Lung (tissue), 11 donors: ENCODE measurements at regions not wholly inside any gene's neighbourhood (a gene's known extent, or its start where the extent isn't known, plus 50 kb on each side); places are given as distances from the start of the nearest gene placed in this dataset.

Experiments used
- ATAC-seq: fragments of 200-7000 bp; cut with Tn5 transposase; one replicate; pipeline ENCODE4 v1.9.1; 2020; ENCODE audit warnings: moderate number of reproducible peaks; ENCODE audit not compliant: insufficient read depth, low FRiP score
- DNase-seq, 3 donors: peaks; one replicate each; pipeline ENCODE4 v3.0.0-alpha.2; 2013 to 2017
- H3K27ac ChIP-seq, 2 donors: one replicate each; pipeline ENCODE4 v1.5.1; 2013; ENCODE audit warnings: mild to moderate bottlenecking in 2 of 2, moderate library complexity in 2 of 2, control low read depth in 1 of 2, inconsistent platforms in 1 of 2, low read depth in 1 of 2, low read length in 1 of 2
- H3K27me3 ChIP-seq, 3 donors: one replicate each; pipeline ENCODE4 v1.5.1; 2013; ENCODE audit warnings: low read length in 2 of 3; ENCODE audit not compliant: control insufficient read depth in 3 of 3, insufficient read depth in 3 of 3
- H3K36me3 ChIP-seq, 4 donors: one replicate each; pipeline ENCODE4 v1.5.1; 2013; ENCODE audit warnings: low read length in 4 of 4, mild to moderate bottlenecking in 1 of 4, moderate library complexity in 1 of 4; ENCODE audit not compliant: control insufficient read depth in 4 of 4, insufficient read depth in 4 of 4
- H3K4me1 ChIP-seq, 5 donors: one replicate each; pipeline ENCODE4 v1.5.1; 2013; ENCODE audit warnings: low read length in 5 of 5, mild to moderate bottlenecking in 2 of 5, moderate library complexity in 1 of 5; ENCODE audit not compliant: control insufficient read depth in 5 of 5, insufficient read depth in 5 of 5
- H3K4me3 ChIP-seq: one replicate; pipeline ENCODE4 v1.5.1; 2013; ENCODE audit warnings: mild to moderate bottlenecking, control low read depth, moderate library complexity
- H3K9ac ChIP-seq, 2 donors: one replicate each; pipeline ENCODE4 v1.5.1; 2013; ENCODE audit warnings: low read length in 2 of 2, control low read depth in 1 of 2; ENCODE audit not compliant: insufficient read depth in 1 of 2
- H3K9me3 ChIP-seq, 4 donors: one replicate each; pipeline ENCODE4 v1.5.1; 2013; ENCODE audit warnings: low read length in 3 of 4, mild to moderate bottlenecking in 1 of 4, moderate library complexity in 1 of 4; ENCODE audit not compliant: control insufficient read depth in 4 of 4, insufficient read depth in 3 of 4
- WGBS, 2 donors: extraction: QIAGEN DNeasy Blood & Tissue Kit; methylation state at CpG; one replicate each; pipeline ENCODE4 v1.1.7; 2013; 5-methylcytosine and 5-hydroxymethylcytosine counted together
- TF ChIP-seq, protein P1 (sequence below): IDR thresholded peaks from 2 replicates; pipeline ENCODE4 v1.5.1; 2012; ENCODE audit warnings: mild to moderate bottlenecking; ENCODE audit errors: control extremely low read depth, extremely low read depth
- donor health status: control.
- donor health status: control.
- donor health status: Bipolar disorder and iron deficiency.
- donor health status: healthy.
- donor health status: DM: yes; HTN: yes; CAD: no.

DNA sequence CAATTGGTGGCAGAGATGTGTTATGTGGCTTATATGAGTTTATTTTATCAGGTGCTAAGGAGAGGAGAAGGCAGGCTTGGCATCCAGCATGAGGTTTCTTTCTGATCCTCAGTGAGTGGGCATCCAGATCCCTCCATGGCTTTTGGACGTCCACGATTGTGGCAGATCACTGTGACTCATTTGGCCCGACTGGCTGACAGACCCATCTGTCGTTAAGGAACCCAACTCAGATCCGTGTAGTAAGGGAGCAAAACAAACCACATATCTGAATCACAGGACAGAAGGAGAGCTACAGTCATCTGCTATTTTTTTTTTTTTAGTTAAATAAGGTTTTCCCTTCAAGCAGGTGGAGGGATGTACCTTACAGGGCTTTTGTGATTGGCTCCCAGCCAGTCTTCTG is 197.0 kb upstream of the KCNH8 start:
- DNase-seq = no peak
- no peak overlapping the region for H3K4me3 ChIP-seq
- TF ChIP-seq, protein P1, sequence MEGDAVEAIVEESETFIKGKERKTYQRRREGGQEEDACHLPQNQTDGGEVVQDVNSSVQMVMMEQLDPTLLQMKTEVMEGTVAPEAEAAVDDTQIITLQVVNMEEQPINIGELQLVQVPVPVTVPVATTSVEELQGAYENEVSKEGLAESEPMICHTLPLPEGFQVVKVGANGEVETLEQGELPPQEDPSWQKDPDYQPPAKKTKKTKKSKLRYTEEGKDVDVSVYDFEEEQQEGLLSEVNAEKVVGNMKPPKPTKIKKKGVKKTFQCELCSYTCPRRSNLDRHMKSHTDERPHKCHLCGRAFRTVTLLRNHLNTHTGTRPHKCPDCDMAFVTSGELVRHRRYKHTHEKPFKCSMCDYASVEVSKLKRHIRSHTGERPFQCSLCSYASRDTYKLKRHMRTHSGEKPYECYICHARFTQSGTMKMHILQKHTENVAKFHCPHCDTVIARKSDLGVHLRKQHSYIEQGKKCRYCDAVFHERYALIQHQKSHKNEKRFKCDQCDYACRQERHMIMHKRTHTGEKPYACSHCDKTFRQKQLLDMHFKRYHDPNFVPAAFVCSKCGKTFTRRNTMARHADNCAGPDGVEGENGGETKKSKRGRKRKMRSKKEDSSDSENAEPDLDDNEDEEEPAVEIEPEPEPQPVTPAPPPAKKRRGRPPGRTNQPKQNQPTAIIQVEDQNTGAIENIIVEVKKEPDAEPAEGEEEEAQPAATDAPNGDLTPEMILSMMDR = no peak
- no peak for ATAC-seq
- H3K9me3 ChIP-seq = peaks cover 0 to 2% (median 0%) of the 10 kb centered on the region in 4 donors
- H3K4me1 ChIP-seq = no peaks in the 10 kb centered on the region
- 81 to 89% methylated on average over 5 of the region's 5 CpGs for WGBS, 2 donors
- no peak overlapping the region for H3K9ac ChIP-seq
- no peak overlapping the region for H3K27ac ChIP-seq
- no peaks in the 10 kb centered on the region for H3K36me3 ChIP-seq
- no peaks in the 10 kb centered on the region for H3K27me3 ChIP-seq

DNA sequence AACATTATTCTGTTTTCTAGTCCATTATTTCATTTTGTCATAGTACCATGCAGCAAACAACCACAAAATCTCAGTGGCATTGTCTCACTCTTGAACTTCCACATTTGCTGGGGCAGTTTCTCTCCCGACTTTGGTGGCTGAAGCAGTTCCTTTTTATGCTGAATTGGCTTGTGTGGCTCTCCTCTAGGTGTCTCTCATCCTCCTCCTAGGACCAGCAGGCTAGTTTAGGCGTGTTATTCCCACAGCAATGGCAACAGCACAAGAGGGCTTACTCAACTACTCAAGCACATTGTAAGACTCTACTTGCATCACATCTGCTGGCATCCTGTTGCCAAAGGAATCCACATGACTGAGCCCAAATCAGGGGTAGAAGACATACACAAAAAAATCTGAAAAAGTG is 201.8 kb upstream of the KCNH8 start:
- Histone ChIP-seq H3K4me3 (no peak overlapping the region), H3K9ac (no peak overlapping the region), H3K27ac (no peak overlapping the region), H3K4me1 (no peaks in the 10 kb centered on the region), H3K27me3 (no peaks in the 10 kb centered on the region), H3K9me3 (peaks cover 0 to 4% (median 0%) of the 10 kb centered on the region in 4 donors), H3K36me3 (no peaks in the 10 kb centered on the region)
- WGBS, 2 donors = 6 to 20% methylated on average over 2 of the region's 2 CpGs
- ATAC-seq (no peak), DNase-seq (no peak)
- TF ChIP-seq, protein P1 = no peak

DNA sequence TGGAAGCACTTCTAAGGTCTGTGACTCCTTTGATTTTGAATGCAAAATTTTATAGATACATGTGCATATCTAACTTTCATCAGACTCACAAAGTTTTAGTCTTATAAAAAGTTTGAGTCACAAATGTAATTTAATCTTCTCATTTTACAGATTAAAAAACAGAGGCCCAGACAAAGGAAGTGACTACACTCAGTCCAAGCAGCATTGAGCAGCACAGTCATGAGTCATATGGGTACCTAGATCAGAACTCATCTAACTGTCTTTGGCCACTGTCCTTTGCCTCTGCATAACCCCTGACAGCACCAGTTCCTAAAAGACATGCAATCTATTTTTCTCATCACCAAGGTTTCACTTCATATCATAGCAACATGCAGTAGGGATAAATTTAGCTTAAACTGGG is 210.7 kb upstream of the KCNH8 start:
- TF ChIP-seq, protein P1 = no peak
- Histone ChIP-seq H3K4me3 (no peak overlapping the region), H3K27me3 (no peaks in the 10 kb centered on the region), H3K27ac (no peak overlapping the region), H3K9ac (no peak overlapping the region), H3K9me3 (no peaks in the 10 kb centered on the region), H3K4me1 (no peaks in the 10 kb centered on the region), H3K36me3 (no peaks in the 10 kb centered on the region)
- DNase-seq (no peak), ATAC-seq (no peak)

DNA sequence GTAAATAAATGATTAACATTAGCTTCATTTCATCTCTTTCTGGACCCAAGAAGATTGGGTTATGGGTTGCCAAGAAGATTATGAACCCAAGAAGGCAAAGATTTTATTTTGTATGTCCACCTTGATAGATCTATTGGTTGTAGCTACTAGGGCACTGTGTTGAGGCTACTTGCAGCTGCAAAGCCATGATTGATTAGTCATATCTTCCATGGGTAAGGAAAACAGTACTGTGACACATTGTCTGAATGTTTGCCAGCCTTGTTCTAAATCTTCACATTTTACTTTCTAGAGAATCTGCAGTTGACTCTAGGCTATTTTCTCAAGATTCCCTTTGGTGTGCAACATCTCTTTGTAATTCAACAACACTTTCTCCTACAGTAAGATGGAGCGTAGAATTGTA is 229.2 kb upstream of the KCNH8 start:
- no peaks in the 10 kb centered on the region for H3K9me3 ChIP-seq
- no peaks in the 10 kb centered on the region for H3K4me1 ChIP-seq
- DNase-seq = no peak
- 82 to 83% methylated on average over 1 of the region's 1 CpG for WGBS, 2 donors
- H3K27me3 ChIP-seq = no peaks in the 10 kb centered on the region
- H3K36me3 ChIP-seq = no peaks in the 10 kb centered on the region
- TF ChIP-seq, protein P1 = no peak
- H3K27ac ChIP-seq = no peak overlapping the region
- ATAC-seq = no peak
- H3K9ac ChIP-seq = no peak overlapping the region
- H3K4me3 ChIP-seq = no peak overlapping the region
